GM21367 (cell line): ENCODE measurements at regions not wholly inside any gene's neighbourhood (a gene's known extent, or its start where the extent isn't known, plus 50 kb on each side); places are given as distances from the start of the nearest gene placed in this dataset.
"Not testable (repeated sequence)": the region's sequence is repeated elsewhere in the genome, so short reads cannot be mapped to it uniquely, and the experiment has no call there.

ENCODE experiments used
- ATAC-seq: cut with Tn5 transposase; IDR thresholded peaks from one replicate; pipeline ENCODE4 v1.9.1; 2021; ENCODE audit not compliant: unreplicated experiment

DNA sequence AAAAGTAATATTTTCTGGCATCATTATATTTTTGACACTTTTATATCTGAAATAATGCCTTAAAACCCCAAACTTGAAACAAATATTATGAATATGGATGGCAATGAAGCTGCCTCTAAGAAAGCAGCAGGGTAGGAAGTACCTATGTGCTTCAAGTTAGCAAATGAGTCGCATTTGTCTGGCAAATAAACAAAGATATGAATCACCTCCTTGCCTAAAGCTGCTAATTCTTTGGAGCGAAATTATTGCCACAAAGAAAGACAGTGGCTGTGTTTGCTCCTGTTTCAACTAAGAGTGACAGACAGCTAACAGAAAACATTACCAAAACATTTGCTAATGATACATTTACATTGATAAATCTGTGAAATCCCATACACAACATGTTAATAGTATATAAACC lies 854.9 kb downstream of the RPS29 start:
- no peak for ATAC-seq

DNA sequence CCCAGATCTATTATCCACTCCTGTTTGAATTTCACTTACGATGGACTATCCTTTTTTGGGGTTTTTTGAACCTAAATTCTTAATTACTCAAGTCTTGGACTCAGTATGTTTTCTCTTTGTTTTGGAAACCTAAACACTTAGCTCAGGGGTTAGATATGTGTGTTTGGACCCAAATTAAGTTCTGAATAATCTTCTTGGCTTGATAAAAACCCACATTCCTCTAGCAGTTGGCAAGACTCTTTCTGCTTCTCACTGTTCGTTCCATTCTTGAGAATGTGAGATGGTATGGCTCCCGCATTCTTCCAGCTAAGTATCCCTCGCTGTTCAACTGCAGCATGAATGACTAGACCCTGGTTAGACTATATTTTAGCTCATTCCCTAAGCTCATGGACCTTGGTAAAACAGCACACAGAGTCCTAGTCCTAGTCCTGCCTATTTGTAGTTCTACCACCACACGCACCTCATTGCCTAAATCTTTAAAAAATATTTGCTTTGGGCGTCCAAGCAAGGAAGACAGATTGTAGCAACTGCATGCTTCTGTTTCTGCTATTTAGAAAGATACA lies 860.0 kb downstream of the RPS29 start:
- no peak for ATAC-seq

GRCh38 chr14:48725051-48725734 lies 861.0 kb downstream of the RPS29 start:
- no peak for ATAC-seq

DNA sequence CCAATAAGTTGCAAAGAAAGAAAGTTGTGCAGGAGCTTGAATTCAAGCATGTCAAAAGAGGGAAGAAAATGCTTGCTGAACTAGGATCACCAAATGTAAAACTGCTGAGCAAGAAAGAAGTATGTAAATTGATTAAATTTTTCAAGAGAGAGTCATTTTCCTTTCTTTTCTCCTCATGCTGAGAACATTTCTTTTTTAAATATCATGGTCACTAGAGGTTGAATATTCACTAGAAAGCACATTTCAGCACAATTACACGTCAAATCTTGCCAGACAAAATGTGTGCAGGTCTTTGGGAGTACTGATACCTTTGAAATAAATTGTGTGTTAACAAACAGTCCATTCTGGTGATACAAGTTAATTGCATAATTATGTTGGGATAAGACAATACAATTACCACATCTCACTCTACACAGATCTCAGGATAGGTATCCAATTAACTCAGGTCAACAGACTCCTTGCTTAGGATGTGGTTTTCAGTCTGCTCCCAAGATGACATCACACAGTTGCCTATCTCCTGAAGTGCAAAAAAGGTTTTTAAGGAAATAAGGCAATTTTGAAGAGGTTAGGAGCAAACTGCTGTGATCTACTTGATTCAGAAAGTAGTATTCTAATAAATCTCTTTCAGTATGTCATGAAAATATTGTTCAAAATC lies 862.2 kb downstream of the RPS29 start:
- no peak for ATAC-seq

GRCh38 chr14:48714366-48714765 lies 871.8 kb downstream of the RPS29 start:
- no peak for ATAC-seq

DNA sequence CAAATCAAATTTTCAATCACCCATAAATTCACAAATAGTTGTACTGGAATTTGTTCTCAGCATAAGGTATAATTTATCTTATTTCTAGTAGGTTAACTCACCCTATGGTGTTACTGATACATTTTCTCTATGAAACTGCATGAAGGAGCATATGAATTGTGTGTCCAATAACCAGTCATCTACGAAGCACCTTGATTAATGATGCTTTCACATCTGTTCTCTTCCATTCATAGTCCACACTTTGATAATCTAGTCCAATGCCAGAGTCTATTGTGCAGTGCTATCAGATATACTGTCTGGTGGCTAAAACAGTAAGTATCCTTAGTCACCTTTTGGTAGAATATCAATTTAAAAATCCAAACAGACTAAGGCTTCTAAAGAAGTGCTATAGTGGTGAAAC lies 876.0 kb downstream of the RPS29 start:
- no peak for ATAC-seq

GRCh38 chr14:48709277-48709785 lies 876.8 kb downstream of the RPS29 start:
- ATAC-seq, result no peak

- no peak for ATAC-seq
These were observed 881.5 kb downstream of the RPS29 start for GRCh38 chr14:48704639-48705038.

GRCh38 chr14:48703728-48704467 lies 882.3 kb downstream of the RPS29 start:
- ATAC-seq, result no peak

- ATAC-seq, result not testable (repeated sequence)
These were observed 888.8 kb downstream of the RPS29 start for GRCh38 chr14:48697362-48697761.

- ATAC-seq, result no peak
These were observed 892.4 kb downstream of the RPS29 start for GRCh38 chr14:48693793-48694192.

DNA sequence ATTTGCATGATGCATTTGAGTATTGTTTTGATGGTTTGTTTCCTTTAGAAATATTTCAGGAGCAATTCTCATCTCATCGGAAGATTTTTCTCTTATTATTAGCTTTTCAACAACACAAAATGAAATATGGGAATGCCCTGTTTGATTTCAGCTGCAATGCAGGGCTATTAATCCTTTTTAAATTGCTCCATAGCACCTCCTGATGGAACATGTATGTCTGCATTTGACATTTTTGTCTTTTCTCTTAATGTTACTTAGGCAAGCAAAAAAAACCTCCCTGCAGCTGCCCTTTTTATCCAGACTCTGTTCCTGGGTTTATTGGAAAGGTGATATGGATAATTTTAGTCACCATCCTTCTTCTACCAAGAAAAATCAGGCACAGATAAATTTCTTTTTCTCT lies 895.8 kb downstream of the RPS29 start:
- no peak for ATAC-seq

- ATAC-seq, result no peak
These were observed 899.5 kb downstream of the RPS29 start for GRCh38 chr14:48686650-48687049.

DNA sequence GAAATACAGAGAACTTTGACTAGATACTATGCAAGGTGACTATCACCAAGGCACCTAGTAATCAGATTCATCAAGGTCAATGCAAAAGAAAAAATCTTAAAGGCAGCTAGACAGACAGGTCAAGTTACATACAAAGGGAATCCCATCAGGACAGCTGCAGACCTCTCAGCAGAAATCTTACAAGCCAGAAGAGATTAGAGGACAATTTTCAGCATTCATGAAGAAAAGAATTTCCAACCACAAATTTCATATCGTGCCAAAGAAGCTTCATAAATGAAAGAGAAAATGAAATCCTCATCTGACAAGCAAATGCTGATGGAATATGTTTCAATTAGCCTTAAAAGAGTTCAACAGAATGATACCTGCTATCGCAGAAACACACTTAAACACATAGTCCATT lies 913.7 kb downstream of the RPS29 start:
- ATAC-seq, result no peak

DNA sequence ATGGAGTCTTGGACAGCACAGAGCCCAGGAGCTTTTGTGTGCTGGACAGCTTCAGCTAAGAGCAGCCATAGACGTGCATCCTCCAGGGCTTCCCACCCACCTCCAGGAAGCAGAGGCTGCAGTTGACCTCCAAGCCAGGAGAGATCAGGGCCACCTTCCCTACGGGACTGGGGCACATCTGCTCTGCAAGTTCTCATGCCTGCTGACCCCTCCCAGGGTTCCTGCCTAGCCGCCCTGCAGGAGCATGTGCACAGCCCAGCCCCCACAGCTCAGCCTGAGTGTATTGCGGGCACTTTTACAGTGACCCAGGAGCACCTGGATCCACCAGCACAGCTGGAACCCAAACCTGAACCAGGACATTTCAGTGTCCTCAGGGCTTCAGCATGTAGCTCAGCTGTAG lies 915.2 kb downstream of the RPS29 start:
- no peak for ATAC-seq

- no peak for ATAC-seq
These were observed 920.9 kb downstream of the RPS29 start for GRCh38 chr14:48665077-48665784.

GRCh38 chr14:48643241-48643640 lies 942.9 kb downstream of the RPS29 start:
- no peak for ATAC-seq

DNA sequence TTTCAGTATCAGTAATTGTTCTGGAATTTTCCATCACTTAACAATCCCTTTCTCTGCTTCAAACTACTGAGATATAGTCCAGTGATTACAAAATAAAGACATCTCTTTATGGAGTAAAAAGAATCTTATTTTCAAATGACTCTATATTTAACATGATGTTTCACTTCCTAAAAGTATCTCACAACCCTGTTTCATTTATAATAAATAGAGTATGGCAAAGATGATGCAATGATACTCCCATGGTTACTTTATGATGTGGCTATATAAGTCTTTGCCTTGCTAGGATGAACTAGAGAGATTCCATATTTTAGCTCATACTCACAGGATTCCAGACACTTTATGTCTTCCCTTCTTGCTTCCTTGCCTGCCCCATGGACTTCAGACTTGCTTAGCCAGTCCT lies 953.5 kb upstream of the MDGA2 start:
- peak; percentile 82 for ATAC-seq

- ATAC-seq, result no peak
These were observed 947.6 kb upstream of the MDGA2 start for GRCh38 chr14:48622980-48623379.

DNA sequence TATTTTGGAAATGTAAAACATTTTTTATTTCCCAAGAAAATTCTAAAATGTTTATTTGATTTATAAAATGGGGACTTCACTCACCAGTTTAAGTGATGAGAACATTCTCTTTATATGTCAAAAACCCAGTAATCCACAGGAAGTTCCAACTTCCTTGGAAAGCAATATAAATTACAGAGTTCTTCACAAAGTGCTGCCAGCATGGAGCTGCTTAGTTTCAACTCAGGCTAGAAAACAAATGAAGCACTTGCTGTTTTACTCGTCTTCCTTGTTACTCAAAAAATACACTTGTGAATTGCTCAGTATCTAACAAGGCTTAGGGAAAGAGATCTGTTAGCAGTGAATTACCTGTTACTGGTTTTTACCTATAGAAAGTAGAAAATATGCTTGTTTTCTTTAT lies 942.7 kb upstream of the MDGA2 start:
- no peak for ATAC-seq

GRCh38 chr14:48616931-48617330 lies 941.5 kb upstream of the MDGA2 start:
- no peak for ATAC-seq
